ENCODE measurements at regions not wholly inside any gene's neighbourhood (a gene's known extent, or its start where the extent isn't known, plus 50 kb on each side); places are given as distances from the start of the nearest gene placed in this dataset.

DNA sequence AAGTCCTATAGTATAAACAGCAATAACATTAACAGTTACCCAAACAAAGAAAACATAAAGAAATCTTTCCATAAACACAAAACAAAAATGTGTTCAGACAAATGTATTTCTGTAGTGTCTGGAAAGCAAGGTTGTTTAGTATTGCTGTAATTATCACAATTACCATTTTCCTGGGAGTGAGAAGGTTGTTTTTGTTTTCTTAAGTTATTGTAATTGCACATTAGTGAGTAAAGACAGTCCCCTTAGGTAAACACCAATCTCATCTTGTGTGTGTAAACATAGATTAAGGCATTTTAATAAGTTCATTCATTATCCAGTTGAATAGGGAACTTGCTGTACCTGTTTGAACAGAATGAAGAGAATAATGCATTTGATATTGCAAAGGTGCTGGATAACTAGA is 356.9 kb upstream of the ADGRL4 start:
- no peak overlapping the region for H3K27ac Mint-ChIP-seq (ENCODE audit: unreplicated experiment)
- H3K27me3 ChIP-seq (replicated peaks; ENCODE audit: control insufficient read depth, insufficient read depth, low read length) = no peaks in the 10 kb centered on the region
- H3K9me3 ChIP-seq = no peaks in the 10 kb centered on the region
- no peaks in the 10 kb centered on the region for H3K9me3 Mint-ChIP-seq (ENCODE audit: unreplicated experiment)
- H3K4me1 ChIP-seq = no peaks in the 10 kb centered on the region
- intact Hi-C loops (cut with micrococcal nuclease; ENCODE audit: unreplicated experiment) = no loop called here
- H3K27me3 Mint-ChIP-seq (ENCODE audit: insufficient read depth, unreplicated experiment) = no peaks in the 10 kb centered on the region
- ChIA-PET POLR2A (no interaction called here), CTCF (no interaction called here)
- TF ChIP-seq, protein P1, sequence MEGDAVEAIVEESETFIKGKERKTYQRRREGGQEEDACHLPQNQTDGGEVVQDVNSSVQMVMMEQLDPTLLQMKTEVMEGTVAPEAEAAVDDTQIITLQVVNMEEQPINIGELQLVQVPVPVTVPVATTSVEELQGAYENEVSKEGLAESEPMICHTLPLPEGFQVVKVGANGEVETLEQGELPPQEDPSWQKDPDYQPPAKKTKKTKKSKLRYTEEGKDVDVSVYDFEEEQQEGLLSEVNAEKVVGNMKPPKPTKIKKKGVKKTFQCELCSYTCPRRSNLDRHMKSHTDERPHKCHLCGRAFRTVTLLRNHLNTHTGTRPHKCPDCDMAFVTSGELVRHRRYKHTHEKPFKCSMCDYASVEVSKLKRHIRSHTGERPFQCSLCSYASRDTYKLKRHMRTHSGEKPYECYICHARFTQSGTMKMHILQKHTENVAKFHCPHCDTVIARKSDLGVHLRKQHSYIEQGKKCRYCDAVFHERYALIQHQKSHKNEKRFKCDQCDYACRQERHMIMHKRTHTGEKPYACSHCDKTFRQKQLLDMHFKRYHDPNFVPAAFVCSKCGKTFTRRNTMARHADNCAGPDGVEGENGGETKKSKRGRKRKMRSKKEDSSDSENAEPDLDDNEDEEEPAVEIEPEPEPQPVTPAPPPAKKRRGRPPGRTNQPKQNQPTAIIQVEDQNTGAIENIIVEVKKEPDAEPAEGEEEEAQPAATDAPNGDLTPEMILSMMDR (IDR thresholded peaks at IDR 0.05; ENCODE audit: insufficient read depth in 1 of 2, low read depth in 1 of 2, low read length in 1 of 2, severe bottlenecking in 1 of 2, unreplicated experiment in 1 of 2) = no peak
- no peaks in the 10 kb centered on the region for H3K4me1 Mint-ChIP-seq (ENCODE audit: low read depth, unreplicated experiment)
- no peaks in the 10 kb centered on the region for H3K36me3 Mint-ChIP-seq (ENCODE audit: insufficient read depth, unreplicated experiment)
- no peak overlapping the region for H3K4me3 ChIP-seq (ENCODE audit: low read depth, low read length)
- H3K4me3 Mint-ChIP-seq (ENCODE audit: unreplicated experiment) = no peak overlapping the region
- no peaks in the 10 kb centered on the region for H3K36me3 ChIP-seq (ENCODE audit: control insufficient read depth, insufficient read depth, low read length)
- DNase-seq = no peak
- BruUV-seq (replicated peaks) = no TSS peak

DNA sequence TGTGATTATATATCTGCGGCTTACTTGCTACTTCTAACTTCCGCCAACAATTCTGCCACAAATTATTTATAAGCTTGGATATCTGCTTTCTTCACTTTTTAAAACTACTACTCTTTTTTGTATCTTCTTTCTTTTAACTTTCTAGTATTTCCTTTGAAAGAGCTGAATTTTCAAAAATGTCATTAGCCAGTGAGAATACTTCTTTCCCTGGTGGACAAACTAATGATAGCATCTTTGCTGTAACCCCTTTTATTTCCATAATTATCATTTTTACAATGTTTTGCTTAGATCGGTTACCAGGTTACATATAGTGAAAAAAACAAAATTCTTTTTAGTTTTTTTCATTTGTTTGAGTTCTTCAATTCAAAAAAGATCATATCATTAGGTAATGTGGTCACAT is 355.9 kb upstream of the ADGRL4 start:
- Mint-ChIP-seq H3K27me3 (ENCODE audit: insufficient read depth, unreplicated experiment) (no peaks in the 10 kb centered on the region), H3K4me3 (ENCODE audit: unreplicated experiment) (no peak overlapping the region), H3K36me3 (ENCODE audit: insufficient read depth, unreplicated experiment) (no peaks in the 10 kb centered on the region), H3K27ac (ENCODE audit: unreplicated experiment) (no peak overlapping the region), H3K4me1 (ENCODE audit: low read depth, unreplicated experiment) (no peaks in the 10 kb centered on the region), H3K9me3 (ENCODE audit: unreplicated experiment) (no peaks in the 10 kb centered on the region)
- intact Hi-C loops (cut with micrococcal nuclease; ENCODE audit: unreplicated experiment) = no loop called here
- no peaks in the 10 kb centered on the region for H3K27me3 ChIP-seq (replicated peaks; ENCODE audit: control insufficient read depth, insufficient read depth, low read length)
- H3K36me3 ChIP-seq (ENCODE audit: control insufficient read depth, insufficient read depth, low read length) = no peaks in the 10 kb centered on the region
- no peaks in the 10 kb centered on the region for H3K9me3 ChIP-seq
- ChIA-PET POLR2A (no interaction called here), CTCF (no interaction called here)
- H3K4me1 ChIP-seq = no peaks in the 10 kb centered on the region
- H3K4me3 ChIP-seq (ENCODE audit: low read depth, low read length) = no peak overlapping the region
- TF ChIP-seq, protein P1 (IDR thresholded peaks at IDR 0.05; ENCODE audit: insufficient read depth in 1 of 2, low read depth in 1 of 2, low read length in 1 of 2, severe bottlenecking in 1 of 2, unreplicated experiment in 1 of 2) = no peak
- BruUV-seq (replicated peaks) = no TSS peak
- no peak for DNase-seq

DNA sequence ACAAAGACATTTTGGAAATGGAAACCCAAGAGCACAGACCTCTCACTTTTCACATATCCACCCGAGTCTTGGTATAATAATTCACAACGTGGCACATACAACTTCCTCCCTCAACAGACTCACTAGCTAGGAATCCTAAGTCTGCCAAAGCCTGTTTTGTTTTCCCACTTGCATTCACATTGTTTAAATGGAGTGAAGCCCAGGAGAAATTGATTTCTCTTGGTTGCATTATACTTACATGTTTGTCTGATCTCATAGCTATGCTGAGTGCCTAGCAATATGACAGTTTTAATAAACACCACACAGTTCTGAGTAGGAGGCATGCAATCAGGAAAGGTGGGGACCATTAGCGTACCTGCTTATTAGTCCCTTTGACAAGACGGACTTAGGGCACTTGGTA is 348.6 kb upstream of the ADGRL4 start:
- Mint-ChIP-seq H3K36me3 (ENCODE audit: insufficient read depth, unreplicated experiment) (no peaks in the 10 kb centered on the region), H3K27me3 (ENCODE audit: insufficient read depth, unreplicated experiment) (peaks cover 4% of the 10 kb centered on the region), H3K9me3 (ENCODE audit: unreplicated experiment) (no peaks in the 10 kb centered on the region), H3K27ac (ENCODE audit: unreplicated experiment) (no peak overlapping the region), H3K4me1 (ENCODE audit: low read depth, unreplicated experiment) (no peaks in the 10 kb centered on the region), H3K4me3 (ENCODE audit: unreplicated experiment) (no peak overlapping the region)
- BruUV-seq (replicated peaks) = no TSS peak
- Histone ChIP-seq H3K36me3 (ENCODE audit: control insufficient read depth, insufficient read depth, low read length) (no peaks in the 10 kb centered on the region), H3K9me3 (no peaks in the 10 kb centered on the region), H3K4me3 (ENCODE audit: low read depth, low read length) (no peak overlapping the region), H3K27me3 (replicated peaks; ENCODE audit: control insufficient read depth, insufficient read depth, low read length) (no peaks in the 10 kb centered on the region), H3K4me1 (no peaks in the 10 kb centered on the region)
- POLR2A ChIA-PET = no interaction called here
- no peak for DNase-seq
- TF ChIP-seq, protein P1 (IDR thresholded peaks at IDR 0.05; ENCODE audit: insufficient read depth in 1 of 2, low read depth in 1 of 2, low read length in 1 of 2, severe bottlenecking in 1 of 2, unreplicated experiment in 1 of 2) = no peak
- CTCF ChIA-PET = no interaction called here
- intact Hi-C loops (cut with micrococcal nuclease; ENCODE audit: unreplicated experiment) = no loop called here

Data from Caco-2 (cell line).